IMR-90 (cell line): ENCODE measurements at regions not wholly inside any gene's neighbourhood (a gene's known extent, or its start where the extent isn't known, plus 50 kb on each side); places are given as distances from the start of the nearest gene placed in this dataset.

Experiments used
- BHLHE40 ChIP-seq: fragments of 150-350 bp; IDR thresholded peaks from 2 replicates; pipeline ENCODE4 v1.6.1; 2016; ENCODE audit warnings: mild to moderate bottlenecking, low read depth, low read length
- CEBPB ChIP-seq: IDR thresholded peaks from 2 replicates; pipeline ENCODE4 v1.6.1; 2012; ENCODE audit warnings: low read depth, low read length, improper control_type of control experiment
- CHD1 ChIP-seq: IDR thresholded peaks from 2 replicates; pipeline ENCODE4 v1.6.1; 2012; ENCODE audit warnings: low read depth, low read length, improper control_type of control experiment
- ELK1 ChIP-seq: fragments of 150-350 bp; IDR thresholded peaks from 2 replicates; pipeline ENCODE4 v1.6.1; 2016; ENCODE audit warnings: low read depth, mild to moderate bottlenecking, low read length, moderate library complexity, borderline replicate concordance
- FOS ChIP-seq: fragments of 150-350 bp; IDR thresholded peaks from 2 replicates; pipeline ENCODE4 v1.6.1; 2016; ENCODE audit warnings: low read depth, low read length
- MAFK ChIP-seq: IDR thresholded peaks from 2 replicates; pipeline ENCODE4 v1.6.1; 2012; ENCODE audit warnings: low read depth, low read length, improper control_type of control experiment
- MXI1 ChIP-seq: IDR thresholded peaks from 2 replicates; pipeline ENCODE4 v1.6.1; 2012; ENCODE audit warnings: low read depth, mild to moderate bottlenecking, low read length, moderate library complexity, borderline replicate concordance
- POLR2A ChIP-seq: IDR thresholded peaks from 2 replicates; pipeline ENCODE4 v1.6.1; 2012; ENCODE audit warnings: mild to moderate bottlenecking, low read depth, low read length
- RAD21 ChIP-seq: IDR thresholded peaks from 2 replicates; pipeline ENCODE4 v1.6.1; 2012; ENCODE audit warnings: low read length, improper control_type of control experiment
- RCOR1 ChIP-seq: IDR thresholded peaks from 2 replicates; pipeline ENCODE4 v1.6.1; 2012; ENCODE audit warnings: mild to moderate bottlenecking, low read length, improper control_type of control experiment; ENCODE audit not compliant: insufficient replicate concordance
- SMC3 ChIP-seq: fragments of 150-350 bp; IDR thresholded peaks from 2 replicates; pipeline ENCODE4 v1.6.1; 2016; ENCODE audit warnings: low read depth, mild to moderate bottlenecking, antibody characterized with exemption, low read length, moderate library complexity
- TF ChIP-seq, protein P1 (sequence below): conservative IDR thresholded peaks from 2 replicates; pipeline ENCODE4 v1.5.1; 2012; ENCODE audit warnings: mild to moderate bottlenecking, low read depth, low read length, improper control_type of control experiment
- TF ChIP-seq, protein P2 (sequence below): fragments of 150-350 bp; IDR thresholded peaks from 2 replicates; pipeline ENCODE4 v1.6.1; 2017; ENCODE audit warnings: mild to moderate bottlenecking, antibody characterized with exemption, low read length, low read depth

- TF ChIP-seq, protein P1, sequence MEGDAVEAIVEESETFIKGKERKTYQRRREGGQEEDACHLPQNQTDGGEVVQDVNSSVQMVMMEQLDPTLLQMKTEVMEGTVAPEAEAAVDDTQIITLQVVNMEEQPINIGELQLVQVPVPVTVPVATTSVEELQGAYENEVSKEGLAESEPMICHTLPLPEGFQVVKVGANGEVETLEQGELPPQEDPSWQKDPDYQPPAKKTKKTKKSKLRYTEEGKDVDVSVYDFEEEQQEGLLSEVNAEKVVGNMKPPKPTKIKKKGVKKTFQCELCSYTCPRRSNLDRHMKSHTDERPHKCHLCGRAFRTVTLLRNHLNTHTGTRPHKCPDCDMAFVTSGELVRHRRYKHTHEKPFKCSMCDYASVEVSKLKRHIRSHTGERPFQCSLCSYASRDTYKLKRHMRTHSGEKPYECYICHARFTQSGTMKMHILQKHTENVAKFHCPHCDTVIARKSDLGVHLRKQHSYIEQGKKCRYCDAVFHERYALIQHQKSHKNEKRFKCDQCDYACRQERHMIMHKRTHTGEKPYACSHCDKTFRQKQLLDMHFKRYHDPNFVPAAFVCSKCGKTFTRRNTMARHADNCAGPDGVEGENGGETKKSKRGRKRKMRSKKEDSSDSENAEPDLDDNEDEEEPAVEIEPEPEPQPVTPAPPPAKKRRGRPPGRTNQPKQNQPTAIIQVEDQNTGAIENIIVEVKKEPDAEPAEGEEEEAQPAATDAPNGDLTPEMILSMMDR: no peak
- TF ChIP-seq FOS (no peak), BHLHE40 (no peak), POLR2A (no peak), SMC3 (no peak), RAD21 (no peak), MAFK (0 out of 2 replicates have a peak, but pooled peaks have one; percentile 10), CEBPB (no peak), MXI1 (no peak), RCOR1 (no peak), CHD1 (no peak), ELK1 (no peak)
- TF ChIP-seq, protein P2, sequence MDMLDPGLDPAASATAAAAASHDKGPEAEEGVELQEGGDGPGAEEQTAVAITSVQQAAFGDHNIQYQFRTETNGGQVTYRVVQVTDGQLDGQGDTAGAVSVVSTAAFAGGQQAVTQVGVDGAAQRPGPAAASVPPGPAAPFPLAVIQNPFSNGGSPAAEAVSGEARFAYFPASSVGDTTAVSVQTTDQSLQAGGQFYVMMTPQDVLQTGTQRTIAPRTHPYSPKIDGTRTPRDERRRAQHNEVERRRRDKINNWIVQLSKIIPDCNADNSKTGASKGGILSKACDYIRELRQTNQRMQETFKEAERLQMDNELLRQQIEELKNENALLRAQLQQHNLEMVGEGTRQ: no peak
Measured at GRCh38 chr21:20774737-20775136, 223.5 kb upstream of the NCAM2 start.
